BJ (cell line): ENCODE measurements at regions not wholly inside any gene's neighbourhood (a gene's known extent, or its start where the extent isn't known, plus 50 kb on each side); places are given as distances from the start of the nearest gene placed in this dataset.

Experiments used
- CTCF ChIA-PET: fragments of 350-600 bp; formaldehyde crosslinking; extraction: SDS; loops from one replicate; lab custom pipeline; 2021; ENCODE audit warnings: antibody characterized with exemption, inconsistent platforms; lab: Yijun Ruan, JAX
- POLR2A ChIA-PET: fragments of 300-600 bp; sonication (Branson Sonifier 250); formaldehyde crosslinking; extraction: SDS; loops from one replicate; lab custom pipeline; 2021; ENCODE audit warnings: antibody characterized with exemption; lab: Charles Lee
- DNase-seq: peaks from one replicate; pipeline ENCODE4 v3.0.0-alpha.2; 2011; ENCODE audit warnings: low read depth
- H3K27me3 ChIP-seq: 2 replicates; pipeline ENCODE4 v1.6.0; 2011; ENCODE audit warnings: low read length; ENCODE audit not compliant: control insufficient read depth, insufficient read depth
- H3K36me3 ChIP-seq: 2 replicates; pipeline ENCODE4 v1.5.1; 2011; ENCODE audit warnings: low read length; ENCODE audit not compliant: control insufficient read depth, insufficient read depth
- H3K4me3 ChIP-seq: 2 replicates; pipeline ENCODE4 v1.5.1; 2011; ENCODE audit warnings: low read depth, mild to moderate bottlenecking, control low read depth, low read length
- CTCF ChIP-seq: IDR thresholded peaks from 2 replicates; pipeline ENCODE4 v1.5.1; 2011; ENCODE audit warnings: low read depth, mild to moderate bottlenecking, control low read depth, inconsistent platforms, low read length, moderate library complexity; ENCODE audit not compliant: insufficient read depth

GRCh38 chr1:168431882-168432281, 111.9 kb downstream of the XCL2 start:
- POLR2A ChIA-PET = no interaction called here
- TF ChIP-seq CTCF = no peak

GRCh38 chr1:168430321-168430720, 113.5 kb downstream of the XCL2 start:
- no peak overlapping the region for H3K4me3 ChIP-seq
- ChIA-PET POLR2A (no interaction called here), CTCF (interaction anchor here (1.0 kb wide), 1 partner anchor 9 kb away, joined by 3 read pairs; no protein-coding TSS in a partner anchor)
- no peak for TF ChIP-seq CTCF
- no peak for DNase-seq
- no peaks in the 10 kb centered on the region for H3K36me3 ChIP-seq
- H3K27me3 ChIP-seq = no peaks in the 10 kb centered on the region

More at GRCh38 chr1:168431882-168432281, 111.9 kb downstream of the XCL2 start:
- Histone ChIP-seq H3K36me3 (no peaks in the 10 kb centered on the region), H3K4me3 (no peak overlapping the region), H3K27me3 (peaks cover 1% of the 10 kb centered on the region; the same call in 1 of the 2 replicates)
- no peak for DNase-seq
- CTCF ChIA-PET = interaction anchor here (1.1 kb wide), 1 partner anchor 8 kb away, joined by 3 read pairs; no protein-coding TSS in a partner anchor

GRCh38 chr1:168428063-168428731, 115.6 kb downstream of the XCL2 start:
- CTCF ChIA-PET = interaction anchor here (0.7 to 4.4 kb wide), 7 partner anchors 9 to 175 kb away, joined by 3 to 14 read pairs (median 4); no protein-coding TSS in a partner anchor
- no peak for TF ChIP-seq CTCF
- POLR2A ChIA-PET = no interaction called here

GRCh38 chr1:168427051-168427450, 116.7 kb downstream of the XCL2 start:
- no peak overlapping the region for H3K4me3 ChIP-seq
- DNase-seq = no peak
- no peak for TF ChIP-seq CTCF
- no peaks in the 10 kb centered on the region for H3K36me3 ChIP-seq
- ChIA-PET POLR2A (no interaction called here), CTCF (interaction anchor here (1.6 to 4.4 kb wide), 2 partner anchors 13 to 84 kb away, joined by 5 to 14 read pairs; no protein-coding TSS in a partner anchor)
- H3K27me3 ChIP-seq = no peaks in the 10 kb centered on the region

More at GRCh38 chr1:168428063-168428731, 115.6 kb downstream of the XCL2 start:
- no peak for DNase-seq
- H3K36me3 ChIP-seq = no peaks in the 10 kb centered on the region
- no peaks in the 10 kb centered on the region for H3K27me3 ChIP-seq
- H3K4me3 ChIP-seq = no peak overlapping the region

GRCh38 chr1:168424281-168424680, 119.5 kb downstream of the XCL2 start:
- H3K36me3 ChIP-seq = no peaks in the 10 kb centered on the region
- H3K27me3 ChIP-seq = no peaks in the 10 kb centered on the region
- H3K4me3 ChIP-seq = no peak overlapping the region
- TF ChIP-seq CTCF = no peak
- no peak for DNase-seq
- POLR2A ChIA-PET = no interaction called here
- CTCF ChIA-PET = no interaction called here
